HG03342 (cell line): ENCODE measurements at regions not wholly inside any gene's neighbourhood (a gene's known extent, or its start where the extent isn't known, plus 50 kb on each side); places are given as distances from the start of the nearest gene placed in this dataset.
"Not testable (repeated sequence)": the region's sequence is repeated elsewhere in the genome, so short reads cannot be mapped to it uniquely, and the experiment has no call there.

Experiments
- ATAC-seq: cut with Tn5 transposase; IDR thresholded peaks from one replicate; pipeline ENCODE4 v1.9.1; 2021; ENCODE audit warnings: mild to moderate bottlenecking, moderate library complexity; ENCODE audit not compliant: unreplicated experiment

DNA sequence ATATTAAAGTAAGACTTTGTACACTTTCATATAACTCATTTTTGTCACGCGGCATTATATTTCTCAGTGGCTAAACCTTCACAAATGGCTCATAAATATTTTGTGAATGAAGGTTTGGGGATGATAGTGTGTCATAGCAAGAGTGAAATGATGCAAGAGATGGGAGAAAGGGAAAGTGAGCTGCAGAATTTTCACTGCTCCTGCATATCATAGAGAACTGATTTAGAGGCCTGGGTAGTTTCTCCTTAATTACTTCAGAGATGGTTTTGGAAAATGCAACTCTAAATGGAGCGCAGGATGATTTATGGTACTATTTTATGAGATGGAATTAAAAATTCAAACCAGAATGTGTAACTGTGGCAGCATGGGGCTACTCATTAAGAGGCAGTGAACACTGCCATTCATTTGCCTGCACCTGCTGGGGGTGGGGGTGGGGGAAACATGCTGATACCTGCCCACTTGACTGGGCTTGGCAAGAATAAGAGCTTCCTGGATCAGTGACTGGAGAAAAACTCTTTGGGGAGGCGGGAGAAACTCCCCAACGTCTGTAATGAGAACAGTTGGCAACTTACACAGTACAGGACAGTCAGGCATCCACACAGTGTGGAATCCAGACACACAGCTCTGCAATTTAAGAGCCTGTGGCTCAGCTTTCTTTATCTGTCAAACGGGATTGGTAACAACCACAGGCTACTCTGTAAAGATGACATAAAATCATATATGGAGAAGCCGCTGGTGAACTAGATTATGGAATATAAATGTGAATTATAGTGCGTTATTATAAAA, 941.9 kb downstream of the SLC4A3 start:
- no peak for ATAC-seq

DNA sequence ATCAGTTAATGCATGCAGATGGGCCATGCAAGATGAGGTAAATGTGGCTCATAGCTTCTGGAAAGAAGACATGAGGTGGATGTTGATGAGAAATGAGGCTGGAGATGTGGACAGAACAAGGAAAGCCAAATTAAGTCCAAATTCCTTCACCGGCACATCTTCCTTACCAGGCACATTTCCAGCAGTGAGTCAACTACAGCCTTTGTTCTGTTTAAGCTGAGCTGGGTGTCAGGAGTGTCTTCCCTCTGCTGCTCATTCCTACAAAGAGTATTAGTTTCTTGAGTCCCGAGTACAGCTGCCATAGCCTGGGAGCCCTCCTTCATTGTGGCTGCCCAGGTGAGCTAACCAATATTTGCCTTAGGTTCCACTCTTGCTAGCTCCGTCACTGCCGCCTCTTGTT, 945.0 kb downstream of the SLC4A3 start:
- ATAC-seq: no peak

DNA sequence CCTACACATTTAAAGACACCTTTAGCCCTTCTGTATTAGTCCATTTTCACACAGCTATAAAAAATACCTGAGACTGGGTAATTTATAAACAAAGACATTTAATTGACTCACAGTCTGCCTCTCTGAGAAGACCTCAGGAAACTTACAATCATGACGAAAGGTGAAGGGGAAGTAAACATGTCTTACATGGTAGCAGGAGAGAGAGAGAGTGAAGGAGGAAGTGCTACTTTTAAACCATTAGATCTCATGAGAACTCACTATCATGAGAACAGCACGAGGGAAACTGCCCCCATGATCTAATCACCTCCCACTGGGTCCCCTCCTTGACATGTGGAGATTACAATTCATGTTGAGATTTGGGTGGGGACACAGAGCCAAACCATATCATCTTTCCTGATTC, 946.6 kb downstream of the SLC4A3 start:
- no peak for ATAC-seq

GRCh38 chr2:220575963-220576362, 948.5 kb downstream of the SLC4A3 start:
- ATAC-seq: no peak

DNA sequence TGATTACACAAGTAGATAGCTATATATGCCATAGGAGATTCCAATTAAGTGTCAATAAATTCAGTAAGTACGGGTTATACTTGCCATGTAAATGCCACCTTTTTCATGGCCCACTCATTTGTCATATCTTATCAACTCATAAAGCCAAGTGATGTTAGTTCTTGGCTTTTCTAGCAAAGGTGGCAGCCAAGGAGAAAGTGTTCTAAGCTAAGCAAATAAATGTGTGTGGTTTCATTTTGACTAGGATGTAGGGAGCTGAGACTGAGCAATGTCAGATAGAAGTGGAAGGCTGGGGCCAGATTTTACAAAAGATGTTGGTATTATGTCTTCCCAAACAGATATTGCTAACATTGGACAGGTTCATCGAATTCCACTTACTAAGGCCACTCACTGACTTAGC, 952.0 kb downstream of the SLC4A3 start:
- ATAC-seq: no peak

- ATAC-seq: no peak
Measured at GRCh38 chr2:220580113-220580512, 952.7 kb downstream of the SLC4A3 start.

DNA sequence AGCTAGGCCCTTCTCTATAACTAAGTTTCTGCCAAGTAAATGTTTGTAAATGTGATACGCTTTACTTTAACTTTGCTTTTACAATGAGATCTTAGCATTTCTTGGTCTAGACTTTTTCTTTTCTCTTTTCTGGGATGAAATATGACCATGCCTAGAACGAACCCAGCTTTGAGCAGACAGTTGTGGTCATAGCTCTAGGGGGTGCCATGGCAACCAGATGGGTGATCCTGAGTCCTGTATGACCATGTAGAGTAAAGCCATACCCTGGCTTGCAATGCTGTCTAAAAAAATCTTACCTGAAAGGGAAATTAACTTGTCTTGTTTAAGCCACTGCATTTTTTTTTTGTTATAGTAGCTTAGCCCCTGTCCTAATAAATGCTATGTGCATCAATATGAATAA, 956.3 kb downstream of the SLC4A3 start:
- no peak for ATAC-seq

DNA sequence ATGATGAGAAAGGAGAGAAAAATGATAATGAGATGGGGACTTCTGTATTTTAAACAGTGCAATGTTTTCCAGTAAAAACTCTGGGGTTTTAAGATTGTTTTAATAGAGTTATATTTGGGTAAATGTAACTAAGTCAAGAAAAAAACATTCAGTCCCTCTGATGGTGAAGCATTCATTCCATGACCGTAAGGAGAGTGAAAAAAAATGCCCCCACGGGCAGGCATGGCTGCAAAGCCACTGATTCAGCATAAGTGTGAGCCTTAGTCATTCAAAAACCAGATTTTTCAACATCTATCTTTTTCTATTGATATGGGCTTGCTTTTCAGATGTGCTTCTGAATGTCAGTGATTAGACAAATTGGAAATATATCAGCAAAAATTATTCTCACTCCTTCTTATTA, 957.8 kb downstream of the SLC4A3 start:
- ATAC-seq: no peak

DNA sequence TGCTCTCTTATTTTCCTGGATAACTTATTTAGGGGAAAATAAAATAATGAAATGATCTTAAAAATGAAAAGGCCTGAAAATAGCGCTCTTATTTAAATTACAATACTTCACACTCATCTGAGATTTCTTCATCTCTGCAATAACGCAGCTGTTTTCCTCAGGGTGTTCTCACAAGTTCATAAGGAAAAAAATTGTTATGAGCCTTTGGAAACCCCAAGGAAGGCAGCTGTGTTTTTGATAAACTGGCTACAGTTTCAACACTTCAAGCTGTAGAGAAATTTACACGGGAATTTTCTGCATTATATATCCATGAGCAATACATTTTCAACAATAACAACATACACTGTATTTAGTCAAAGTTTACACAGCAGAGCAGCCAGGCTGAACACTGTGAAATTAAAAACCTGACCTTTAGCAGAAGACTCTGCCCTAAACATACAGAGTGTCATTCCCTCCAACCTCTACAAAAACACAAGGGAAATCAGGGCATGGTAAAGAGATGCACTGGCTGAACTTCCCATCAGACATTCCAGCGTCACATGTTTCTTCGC, 959.6 kb downstream of the SLC4A3 start:
- no peak for ATAC-seq

DNA sequence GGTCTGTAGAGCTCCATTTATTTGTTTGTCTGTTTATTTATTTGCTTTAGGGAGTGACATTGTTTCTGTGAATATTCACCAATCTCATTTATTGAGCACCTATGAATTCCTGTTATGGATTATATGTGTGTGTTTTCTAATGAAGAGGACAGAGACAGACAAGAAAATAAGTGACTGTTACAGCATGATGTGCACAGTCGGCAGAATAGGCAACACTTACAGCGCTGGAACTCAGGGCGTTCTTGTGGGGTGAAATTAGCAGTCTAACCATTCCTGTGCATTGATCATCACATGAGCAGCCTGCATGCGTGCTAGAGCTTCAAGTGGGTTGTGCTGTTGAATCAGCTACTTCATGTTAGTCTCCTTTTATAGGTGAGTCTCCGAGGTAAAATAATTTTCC, 960.7 kb downstream of the SLC4A3 start:
- no peak for ATAC-seq

- ATAC-seq: no peak
Measured at GRCh38 chr2:220590476-220590875, 963.0 kb downstream of the SLC4A3 start.

DNA sequence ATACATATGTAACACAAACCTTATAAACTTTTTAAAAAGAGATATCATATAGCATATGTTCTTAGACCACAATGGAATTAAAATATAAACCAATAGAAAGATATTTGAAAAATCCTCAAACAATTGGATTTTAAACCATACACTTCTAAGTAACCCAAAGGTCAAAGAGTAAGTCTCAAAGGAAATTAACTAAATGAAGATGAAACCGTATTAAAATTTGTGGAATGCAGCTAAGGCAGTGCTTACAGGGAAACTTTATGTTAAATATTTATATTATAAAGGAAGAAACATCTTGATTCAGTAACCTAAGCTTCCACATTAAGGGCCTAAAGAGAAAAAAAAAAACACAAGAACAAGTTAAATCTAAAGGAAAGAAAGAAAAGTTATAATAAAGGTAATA, 966.1 kb downstream of the SLC4A3 start:
- ATAC-seq: no peak

DNA sequence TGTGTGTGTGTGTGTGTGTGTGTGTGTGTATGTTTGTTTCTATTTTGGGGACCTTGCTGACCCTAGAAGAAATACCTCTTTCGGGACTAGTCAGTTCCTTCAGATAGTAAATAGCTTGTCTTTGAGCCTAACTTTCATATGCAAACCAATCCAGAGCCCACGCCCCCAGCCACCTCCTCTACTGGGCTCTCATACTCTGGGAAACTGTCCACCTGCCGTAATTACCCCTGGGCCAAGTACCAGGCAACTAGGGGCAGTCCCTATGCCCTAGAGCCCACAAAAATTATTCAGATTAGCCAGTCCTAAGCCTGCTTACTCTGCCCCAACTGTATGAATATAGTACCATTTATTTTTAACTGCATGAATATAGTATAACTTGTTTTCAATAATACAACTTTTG, 970.4 kb downstream of the EPHA4 start:
- ATAC-seq: no peak

DNA sequence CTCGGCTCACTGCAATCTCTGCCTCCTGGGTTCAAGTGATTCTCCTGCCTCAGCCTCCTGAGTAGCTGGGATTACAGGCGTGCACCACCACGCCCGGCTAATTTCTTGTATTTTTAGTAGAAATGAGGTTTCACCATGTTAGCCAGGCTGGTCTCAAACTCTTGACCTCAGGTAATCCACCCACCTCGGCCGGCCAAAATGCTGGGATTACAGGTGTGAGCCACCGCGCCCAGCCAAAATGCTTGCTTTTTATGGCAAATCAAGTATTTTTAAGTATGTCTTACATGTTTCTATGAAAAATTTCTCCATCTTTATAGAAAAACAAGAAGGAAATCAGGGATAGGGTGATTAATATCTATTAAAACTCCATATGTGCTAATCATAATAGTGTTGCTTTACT, 959.1 kb downstream of the EPHA4 start:
- not testable (repeated sequence) for ATAC-seq

- no peak for ATAC-seq
Measured at GRCh38 chr2:220614064-220614463, 958.0 kb downstream of the EPHA4 start.

- ATAC-seq: no peak
Measured at GRCh38 chr2:220619525-220620220, 952.4 kb downstream of the EPHA4 start.

GRCh38 chr2:220626603-220627002, 945.5 kb downstream of the EPHA4 start:
- no peak for ATAC-seq

GRCh38 chr2:220628252-220628651, 943.9 kb downstream of the EPHA4 start:
- ATAC-seq: no peak

- no peak for ATAC-seq
Measured at GRCh38 chr2:220641137-220641536, 931.0 kb downstream of the EPHA4 start.

GRCh38 chr2:220646424-220646823, 925.7 kb downstream of the EPHA4 start:
- ATAC-seq: no peak

DNA sequence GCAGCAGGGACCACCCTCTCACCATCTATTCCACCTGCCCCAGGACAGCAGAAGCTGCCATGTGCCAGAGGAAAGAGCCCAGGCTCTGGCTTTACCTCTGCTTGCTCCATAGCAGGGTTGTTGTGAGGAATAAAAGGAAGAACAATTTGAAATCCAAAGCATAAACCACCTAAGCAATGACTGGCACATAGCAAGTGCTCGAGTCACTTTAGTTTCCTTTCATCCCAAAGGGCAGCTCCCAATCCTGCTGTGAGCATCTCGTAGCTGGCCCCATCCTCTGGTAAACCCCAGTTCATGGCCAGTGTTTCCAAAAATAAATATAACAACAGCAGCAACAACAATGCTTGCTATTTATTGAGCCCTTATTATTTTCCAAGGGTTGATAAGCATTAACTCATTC, 923.5 kb downstream of the EPHA4 start:
- no peak for ATAC-seq

DNA sequence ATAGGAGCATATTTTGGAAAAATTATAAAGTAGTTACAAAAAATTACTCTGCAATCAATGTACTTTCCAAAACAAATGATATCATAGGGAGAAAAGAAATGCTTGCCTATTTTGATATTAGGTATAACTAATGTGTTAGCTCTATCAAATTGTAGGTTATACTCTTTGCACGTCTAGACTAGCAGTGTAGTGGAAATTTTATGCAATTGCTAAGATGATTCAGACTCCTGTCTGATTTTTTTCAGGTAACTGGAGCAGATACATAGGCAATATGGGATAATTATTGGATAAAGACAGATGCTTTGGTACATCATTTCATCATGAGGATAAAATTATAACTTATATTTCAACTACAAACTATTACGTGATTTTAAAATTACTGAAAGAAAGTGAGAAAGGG, 918.3 kb downstream of the EPHA4 start:
- no peak for ATAC-seq
